ENCODE measurements at regions not wholly inside any gene's neighbourhood (a gene's known extent, or its start where the extent isn't known, plus 50 kb on each side); places are given as distances from the start of the nearest gene placed in this dataset.

DNA sequence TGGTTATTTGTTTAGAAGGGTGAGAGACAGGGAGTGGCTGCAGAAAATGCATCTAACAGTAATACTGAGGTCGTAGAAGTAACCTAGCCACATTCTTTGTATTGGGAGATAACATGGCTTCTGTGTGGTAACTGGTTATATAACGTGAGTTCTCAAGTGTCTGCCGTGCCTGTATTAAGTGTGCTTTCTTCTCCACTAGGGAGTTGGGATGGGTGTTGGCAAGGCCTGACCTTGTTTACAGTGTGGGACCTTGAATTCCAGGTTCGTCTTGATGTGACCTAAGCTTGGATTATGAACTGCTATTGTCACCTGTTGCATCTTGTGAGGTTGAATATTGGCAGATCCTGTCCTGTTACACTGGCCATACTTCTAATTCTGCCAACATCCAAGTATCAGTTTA, 145.3 kb upstream of the NAMPT start:
- DNase-seq (no peak), ATAC-seq (no peak)
- TF ChIP-seq, protein P1, sequence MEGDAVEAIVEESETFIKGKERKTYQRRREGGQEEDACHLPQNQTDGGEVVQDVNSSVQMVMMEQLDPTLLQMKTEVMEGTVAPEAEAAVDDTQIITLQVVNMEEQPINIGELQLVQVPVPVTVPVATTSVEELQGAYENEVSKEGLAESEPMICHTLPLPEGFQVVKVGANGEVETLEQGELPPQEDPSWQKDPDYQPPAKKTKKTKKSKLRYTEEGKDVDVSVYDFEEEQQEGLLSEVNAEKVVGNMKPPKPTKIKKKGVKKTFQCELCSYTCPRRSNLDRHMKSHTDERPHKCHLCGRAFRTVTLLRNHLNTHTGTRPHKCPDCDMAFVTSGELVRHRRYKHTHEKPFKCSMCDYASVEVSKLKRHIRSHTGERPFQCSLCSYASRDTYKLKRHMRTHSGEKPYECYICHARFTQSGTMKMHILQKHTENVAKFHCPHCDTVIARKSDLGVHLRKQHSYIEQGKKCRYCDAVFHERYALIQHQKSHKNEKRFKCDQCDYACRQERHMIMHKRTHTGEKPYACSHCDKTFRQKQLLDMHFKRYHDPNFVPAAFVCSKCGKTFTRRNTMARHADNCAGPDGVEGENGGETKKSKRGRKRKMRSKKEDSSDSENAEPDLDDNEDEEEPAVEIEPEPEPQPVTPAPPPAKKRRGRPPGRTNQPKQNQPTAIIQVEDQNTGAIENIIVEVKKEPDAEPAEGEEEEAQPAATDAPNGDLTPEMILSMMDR (IDR thresholded peaks at IDR 0.05), result no peak
- TF ChIP-seq POLR2A (IDR thresholded peaks at IDR 0.05), result no peak
- no peaks in the 10 kb centered on the region for H3K27me3 ChIP-seq
- H3K9me3 ChIP-seq, result no peaks in the 10 kb centered on the region
- no peak overlapping the region for H3K27ac ChIP-seq
- H3K4me3 ChIP-seq, result no peak overlapping the region
- intact Hi-C loops (cut with DNase I), result no loop called here
- no peaks in the 10 kb centered on the region for H3K36me3 ChIP-seq
- 51 to 62% (median 60%) methylated on average over 4 of the region's 4 CpGs for WGBS, 4 donors
- H3K4me1 ChIP-seq, result peaks cover 0 to 9% (median 5%) of the 10 kb centered on the region in 12 donors

GRCh38 chr7:106426803-106427202, 142.0 kb upstream of the NAMPT start:
- Histone ChIP-seq H3K4me3 (no peak overlapping the region), H3K4me1 (peaks cover 0 to 33% (median 10%) of the 10 kb centered on the region in 12 donors), H3K27me3 (no peaks in the 10 kb centered on the region), H3K27ac (no peak overlapping the region), H3K36me3 (no peaks in the 10 kb centered on the region), H3K9me3 (no peaks in the 10 kb centered on the region)
- intact Hi-C loops (cut with DNase I), result no loop called here
- ATAC-seq (no peak), DNase-seq (no peak)
- TF ChIP-seq, protein P1 (IDR thresholded peaks at IDR 0.05), result no peak
- no peak for TF ChIP-seq POLR2A (IDR thresholded peaks at IDR 0.05)
- WGBS, 4 donors, result 70 to 77% (median 77%) methylated on average over 6 to 7 of the region's 7 CpGs

- H3K4me3 ChIP-seq, result peak overlapping the region in 1 of 12 donors; percentile 25
- intact Hi-C loops (cut with DNase I), result no loop called here
- peak; percentile 52 to 81 (median 80) for ATAC-seq
- no peaks in the 10 kb centered on the region for H3K27me3 ChIP-seq
- TF ChIP-seq POLR2A (IDR thresholded peaks at IDR 0.05), result no peak
- TF ChIP-seq, protein P1 (IDR thresholded peaks at IDR 0.05), result no peak
- H3K27ac ChIP-seq, result peak overlapping the region in 7 of 12 donors; percentile 26 to 91 (median 47)
- H3K4me1 ChIP-seq, result peaks cover 0 to 48% (median 21%) of the 10 kb centered on the region in 12 donors
- H3K9me3 ChIP-seq, result no peaks in the 10 kb centered on the region
- WGBS, 4 donors, result 37 to 54% (median 47%) methylated on average over 7 of the region's 7 CpGs
- no peaks in the 10 kb centered on the region for H3K36me3 ChIP-seq
- peak in 4 of 5 donors; percentile 60 to 71 (median 66) for DNase-seq
Measured at GRCh38 chr7:106425017-106425719, 140.4 kb upstream of the NAMPT start.

GRCh38 chr7:106424476-106425016, 139.8 kb upstream of the NAMPT start:
- DNase-seq (no peak), ATAC-seq (no peak)
- intact Hi-C loops (cut with DNase I), result loop anchor here in 1 of 10 donors (5.0 kb wide), 1 partner anchor 137 kb away; no protein-coding TSS in a partner anchor
- H3K4me1 ChIP-seq, result peaks cover 0 to 52% (median 21%) of the 10 kb centered on the region in 12 donors
- no peaks in the 10 kb centered on the region for H3K9me3 ChIP-seq
- TF ChIP-seq, protein P1 (IDR thresholded peaks at IDR 0.05), result no peak
- no peak for TF ChIP-seq POLR2A (IDR thresholded peaks at IDR 0.05)
- no peaks in the 10 kb centered on the region for H3K27me3 ChIP-seq
- WGBS, 4 donors, result 38 to 56% (median 44%) methylated on average over 1 of the region's 1 CpG
- no peak overlapping the region for H3K4me3 ChIP-seq
- H3K27ac ChIP-seq, result peak overlapping the region in 4 of 12 donors; percentile 1 to 91 (median 48)
- no peaks in the 10 kb centered on the region for H3K36me3 ChIP-seq
